SU-DHL-6 (cell line): ENCODE measurements at regions not wholly inside any gene's neighbourhood (a gene's known extent, or its start where the extent isn't known, plus 50 kb on each side); places are given as distances from the start of the nearest gene placed in this dataset.

Experiments used
- H2AFZ ChIP-seq: fragments of 200-600 bp; sonication (generic); 2 replicates; pipeline ENCODE4 v1.6.1; 2014; ENCODE audit warnings: low read depth, mild to moderate bottlenecking, moderate library complexity, mixed read lengths, antibody characterized with exemption, low read length; ENCODE audit not compliant: severe bottlenecking
- H3F3A ChIP-seq: fragments of 200-600 bp; shearing (Covaris generic); 2 replicates; pipeline ENCODE4 v1.6.0; 2016; ENCODE audit warnings: antibody characterized with exemption, mild to moderate bottlenecking; ENCODE audit not compliant: insufficient read depth
- H3K27ac ChIP-seq: fragments of 200-600 bp; sonication (generic); 2 replicates; pipeline ENCODE4 v1.5.1; 2016; ENCODE audit warnings: low read depth, mild to moderate bottlenecking, low read length, moderate library complexity, mixed read lengths
- H3K27me3 ChIP-seq: fragments of 200-600 bp; sonication (generic), shearing (Covaris generic); 2 replicates; pipeline ENCODE4 v1.6.0; 2014; ENCODE audit warnings: mild to moderate bottlenecking, low read length
- H3K36me3 ChIP-seq: fragments of 200-600 bp; sonication (generic); 2 replicates; pipeline ENCODE4 v1.6.1; 2014; ENCODE audit warnings: mild to moderate bottlenecking, low read length, mixed read lengths
- H3K4me2 ChIP-seq: fragments of 300-600, 200-600 bp; shearing (Covaris generic), sonication (generic); 2 replicates; pipeline ENCODE4 v1.6.0; 2014; ENCODE audit warnings: low read length, low read depth, mild to moderate bottlenecking; ENCODE audit not compliant: poor library complexity, severe bottlenecking
- H3K4me3 ChIP-seq: fragments of 200-600 bp; sonication (generic); 2 replicates; pipeline ENCODE4 v1.5.1; 2014; ENCODE audit warnings: antibody characterized with exemption, low read length, mild to moderate bottlenecking, mixed read lengths; ENCODE audit not compliant: insufficient read depth, poor library complexity, severe bottlenecking
- H3K79me2 ChIP-seq: fragments of 200-600 bp; sonication (generic); 2 replicates; pipeline ENCODE4 v1.6.1; 2014; ENCODE audit warnings: mild to moderate bottlenecking, low read length, moderate library complexity; ENCODE audit not compliant: insufficient read depth
- H3K9ac ChIP-seq: fragments of 200-600 bp; sonication (generic); 2 replicates; pipeline ENCODE4 v1.7.0; 2014; ENCODE audit warnings: mild to moderate bottlenecking, low read length
- H3K9me2 ChIP-seq: fragments of 200-600 bp; sonication (generic); replicated peaks from 2 replicates; pipeline ENCODE4 v1.6.1; 2014; ENCODE audit warnings: low read length; ENCODE audit not compliant: insufficient read depth
- H3K9me3 ChIP-seq: fragments of 200-600 bp; sonication (generic); 2 replicates; pipeline ENCODE4 v1.6.1; 2014; ENCODE audit warnings: low read length, mixed read lengths; ENCODE audit not compliant: insufficient read depth
- H4K20me1 ChIP-seq: fragments of 200-600 bp; sonication (generic); 2 replicates; pipeline ENCODE4 v1.6.1; 2014; ENCODE audit warnings: low read depth, mild to moderate bottlenecking, antibody characterized with exemption, low read length, moderate library complexity, mixed read lengths
- CTCF ChIP-seq: fragments of 200-600 bp; sonication (generic); IDR thresholded peaks from one replicate; pipeline ENCODE4 v1.5.1; 2017; ENCODE audit warnings: antibody characterized with exemption, mild to moderate bottlenecking, low read length, moderate library complexity; ENCODE audit not compliant: insufficient read depth, poor library complexity, severe bottlenecking
- EZH2phosphoT487 ChIP-seq: fragments of 200-600 bp; sonication (generic), shearing (Covaris generic); conservative IDR thresholded peaks from 2 replicates; pipeline ENCODE4 v1.6.1; 2018; ENCODE audit warnings: mild to moderate bottlenecking, antibody characterized with exemption, low read length, moderate library complexity, mixed read lengths

- Histone ChIP-seq H3K4me2 (no peak overlapping the region), H3K9me2 (no peaks in the 10 kb centered on the region), H2AFZ (no peak overlapping the region), H3K27me3 (no peaks in the 10 kb centered on the region), H3K9ac (no peak overlapping the region), H3K79me2 (no peaks in the 10 kb centered on the region), H3F3A (no peaks in the 10 kb centered on the region), H4K20me1 (no peaks in the 10 kb centered on the region), H3K36me3 (no peaks in the 10 kb centered on the region), H3K9me3 (no peaks in the 10 kb centered on the region), H3K4me3 (no peak overlapping the region), H3K27ac (no peak overlapping the region)
- TF ChIP-seq EZH2phosphoT487 = no peak
- TF ChIP-seq CTCF = no peak
Measured at GRCh38 chr21:17725339-17725738, 93.8 kb downstream of the C21orf91 start.

GRCh38 chr21:17712887-17713286 is 100.2 kb upstream of the BTG3 start:
- H3K27ac ChIP-seq = no peak overlapping the region
- no peaks in the 10 kb centered on the region for H3K27me3 ChIP-seq
- no peaks in the 10 kb centered on the region for H4K20me1 ChIP-seq
- no peak overlapping the region for H3K4me2 ChIP-seq
- TF ChIP-seq EZH2phosphoT487 = no peak
- TF ChIP-seq CTCF = no peak
- no peaks in the 10 kb centered on the region for H3K79me2 ChIP-seq
- peaks cover 8% of the 10 kb centered on the region; the same call in 1 of the 2 replicates for H3K9me3 ChIP-seq
- no peaks in the 10 kb centered on the region for H3K9me2 ChIP-seq
- H3K36me3 ChIP-seq = no peaks in the 10 kb centered on the region; the same call in 1 of the 2 replicates
- no peaks in the 10 kb centered on the region for H3F3A ChIP-seq
- no peak overlapping the region for H3K4me3 ChIP-seq
- no peak overlapping the region for H3K9ac ChIP-seq
- H2AFZ ChIP-seq = no peak overlapping the region

GRCh38 chr21:17711896-17712295 is 99.2 kb upstream of the BTG3 start:
- H4K20me1 ChIP-seq = no peaks in the 10 kb centered on the region
- no peaks in the 10 kb centered on the region for H3K27me3 ChIP-seq
- no peak overlapping the region for H3K9ac ChIP-seq
- peaks cover 8% of the 10 kb centered on the region; the same call in 1 of the 2 replicates for H3K9me3 ChIP-seq
- no peak overlapping the region for H3K4me2 ChIP-seq
- H3F3A ChIP-seq = no peaks in the 10 kb centered on the region
- no peak overlapping the region for H2AFZ ChIP-seq
- no peak overlapping the region for H3K27ac ChIP-seq
- no peaks in the 10 kb centered on the region for H3K79me2 ChIP-seq
- no peaks in the 10 kb centered on the region; the same call in 1 of the 2 replicates for H3K36me3 ChIP-seq
- H3K9me2 ChIP-seq = no peaks in the 10 kb centered on the region
- TF ChIP-seq CTCF (no peak), EZH2phosphoT487 (no peak)
- H3K4me3 ChIP-seq = no peak overlapping the region

- Histone ChIP-seq H4K20me1 (no peaks in the 10 kb centered on the region), H3K9me3 (peaks cover 8% of the 10 kb centered on the region; the same call in 1 of the 2 replicates), H3K9ac (no peak overlapping the region), H3K36me3 (no peaks in the 10 kb centered on the region; the same call in 1 of the 2 replicates), H3F3A (no peaks in the 10 kb centered on the region), H2AFZ (no peak overlapping the region), H3K27me3 (no peaks in the 10 kb centered on the region), H3K27ac (no peak overlapping the region), H3K9me2 (no peaks in the 10 kb centered on the region), H3K79me2 (no peaks in the 10 kb centered on the region), H3K4me2 (no peak overlapping the region), H3K4me3 (no peak overlapping the region)
- TF ChIP-seq CTCF (no peak), EZH2phosphoT487 (no peak)
Measured at GRCh38 chr21:17709266-17709611, 96.5 kb upstream of the BTG3 start.
